HEK293T (cell line): ENCODE measurements at regions not wholly inside any gene's neighbourhood (a gene's known extent, or its start where the extent isn't known, plus 50 kb on each side); places are given as distances from the start of the nearest gene placed in this dataset.

Experiments
- CTCF ChIA-PET: fragments of 350-600 bp; formaldehyde crosslinking; extraction: SDS; loops from one replicate; lab custom pipeline; 2021; ENCODE audit warnings: antibody characterized with exemption, inconsistent platforms; lab: Yijun Ruan, JAX
- POLR2A ChIA-PET: fragments of 350-600 bp; formaldehyde crosslinking; extraction: SDS; loops from one replicate; lab custom pipeline; 2020; ENCODE audit warnings: antibody characterized with exemption, inconsistent platforms; lab: Yijun Ruan, JAX
- DNase-seq: peaks from one replicate; pipeline ENCODE4 v3.0.0; 2012; ENCODE audit warnings: mixed read lengths; ENCODE audit errors: extremely low spot score
- ARNT ChIP-seq: fragments of 450-650 bp; IDR thresholded peaks from 2 replicates; pipeline ENCODE4 v1.6.1; 2017; ENCODE audit warnings: mild to moderate bottlenecking
- BHLHE40 ChIP-seq: fragments of 450-650 bp; IDR thresholded peaks from 2 replicates; pipeline ENCODE4 v1.6.1; 2016; ENCODE audit warnings: mild to moderate bottlenecking, moderate library complexity, borderline replicate concordance
- CTBP1 ChIP-seq: fragments of 450-650 bp; IDR thresholded peaks from 2 replicates; pipeline ENCODE4 v1.6.1; 2016; ENCODE audit warnings: borderline replicate concordance
- ELF4 ChIP-seq: fragments of 450-650 bp; IDR thresholded peaks from 2 replicates; pipeline ENCODE4 v1.6.1; 2017; ENCODE audit warnings: antibody characterized with exemption
- FOXA1 ChIP-seq: fragments of 450-650 bp; IDR thresholded peaks from 2 replicates; pipeline ENCODE4 v1.6.1; 2016; ENCODE audit warnings: mild to moderate bottlenecking
- FOXK2 ChIP-seq: fragments of 450-650 bp; IDR thresholded peaks from 2 replicates; pipeline ENCODE4 v1.6.1; 2016; ENCODE audit warnings: mild to moderate bottlenecking
- FOXM1 ChIP-seq: fragments of 450-650 bp; IDR thresholded peaks from 2 replicates; pipeline ENCODE4 v1.6.1; 2017; ENCODE audit warnings: mild to moderate bottlenecking, borderline replicate concordance
- HDGF ChIP-seq: fragments of 450-650 bp; IDR thresholded peaks from 2 replicates; pipeline ENCODE4 v1.6.1; 2017; ENCODE audit warnings: antibody characterized with exemption, borderline replicate concordance
- L3MBTL2 ChIP-seq: fragments of 450-650 bp; conservative IDR thresholded peaks from 2 replicates; pipeline ENCODE4 v1.6.1; 2016; ENCODE audit warnings: mild to moderate bottlenecking
- LEF1 ChIP-seq: fragments of 450-650 bp; IDR thresholded peaks from 2 replicates; pipeline ENCODE4 v1.6.1; 2017; ENCODE audit warnings: mild to moderate bottlenecking, borderline replicate concordance
- NFRKB ChIP-seq: fragments of 450-650 bp; IDR thresholded peaks from 2 replicates; pipeline ENCODE4 v1.6.1; 2016; ENCODE audit warnings: mild to moderate bottlenecking, moderate library complexity
- SP1 ChIP-seq: fragments of 450-650 bp; IDR thresholded peaks from 2 replicates; pipeline ENCODE4 v1.6.1; 2017
- SUZ12 ChIP-seq: fragments of 450-650 bp; IDR thresholded peaks from 2 replicates; pipeline ENCODE4 v1.6.1; 2016; ENCODE audit warnings: mild to moderate bottlenecking
- TARDBP ChIP-seq: fragments of 450-650 bp; IDR thresholded peaks from 2 replicates; pipeline ENCODE4 v1.6.1; 2016
- ZNF384 ChIP-seq: fragments of 450-650 bp; IDR thresholded peaks from 2 replicates; pipeline ENCODE4 v1.6.1; 2016
- TF ChIP-seq, protein P1 (sequence below): fragments of 450-650 bp; IDR thresholded peaks from 2 replicates; pipeline ENCODE4 v1.6.1; 2016

DNA sequence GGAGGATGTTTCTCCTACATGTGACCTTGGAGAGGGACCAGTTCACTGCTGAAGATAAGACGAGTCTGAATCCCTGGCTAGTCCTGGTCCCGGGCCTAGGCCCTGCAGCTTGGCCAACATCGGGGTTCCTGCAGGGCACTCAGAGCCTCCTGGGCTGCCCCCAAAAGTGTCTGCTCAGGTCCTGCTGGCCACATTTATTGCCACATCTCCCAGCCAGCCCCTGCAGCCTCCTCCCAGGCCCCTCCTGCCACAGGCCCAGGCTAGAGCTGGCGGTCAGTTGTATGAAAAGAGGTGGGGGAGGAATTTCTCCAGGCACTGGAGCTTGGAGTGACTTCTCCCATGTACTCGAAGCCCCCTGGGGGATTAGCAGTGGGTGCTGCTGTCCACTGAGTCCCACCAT, 56.5 kb upstream of the PPARA start:
- ChIA-PET CTCF (no interaction called here), POLR2A (no interaction called here)
- TF ChIP-seq SP1 (no peak), ELF4 (no peak), FOXK2 (no peak), SUZ12 (no peak), FOXA1 (no peak), BHLHE40 (no peak), FOXM1 (no peak), ZNF384 (no peak), L3MBTL2 (no peak), CTBP1 (no peak), ARNT (no peak), NFRKB (no peak)
- TF ChIP-seq, protein P1, sequence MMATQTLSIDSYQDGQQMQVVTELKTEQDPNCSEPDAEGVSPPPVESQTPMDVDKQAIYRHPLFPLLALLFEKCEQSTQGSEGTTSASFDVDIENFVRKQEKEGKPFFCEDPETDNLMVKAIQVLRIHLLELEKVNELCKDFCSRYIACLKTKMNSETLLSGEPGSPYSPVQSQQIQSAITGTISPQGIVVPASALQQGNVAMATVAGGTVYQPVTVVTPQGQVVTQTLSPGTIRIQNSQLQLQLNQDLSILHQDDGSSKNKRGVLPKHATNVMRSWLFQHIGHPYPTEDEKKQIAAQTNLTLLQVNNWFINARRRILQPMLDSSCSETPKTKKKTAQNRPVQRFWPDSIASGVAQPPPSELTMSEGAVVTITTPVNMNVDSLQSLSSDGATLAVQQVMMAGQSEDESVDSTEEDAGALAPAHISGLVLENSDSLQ = no peak
- DNase-seq = no peak

DNA sequence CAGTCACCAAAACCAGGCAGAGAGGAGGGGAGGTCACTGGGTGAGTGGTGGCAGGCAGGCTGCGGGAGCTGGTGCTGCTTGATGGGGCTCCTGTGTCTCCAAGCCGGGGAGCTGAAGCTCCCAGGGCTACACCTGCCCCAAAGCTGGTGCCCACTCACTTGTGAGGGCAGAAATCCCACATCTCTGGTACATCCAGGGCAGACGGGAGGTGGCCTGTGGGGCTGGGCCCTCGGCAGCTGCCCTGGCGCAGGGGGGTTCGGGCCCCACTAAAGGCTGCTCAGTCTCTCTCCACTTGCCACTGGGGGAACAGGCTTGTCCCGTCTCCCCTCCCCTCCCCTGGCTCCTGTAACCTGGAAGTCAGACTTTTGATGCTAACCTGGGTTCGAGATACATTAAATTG, 55.6 kb upstream of the PPARA start:
- ChIA-PET CTCF (no interaction called here), POLR2A (no interaction called here)
- TF ChIP-seq SP1 = no peak
- no peak for TF ChIP-seq ELF4
- TF ChIP-seq, protein P1 = no peak
- TF ChIP-seq LEF1 = no peak
- TF ChIP-seq BHLHE40 = no peak
- DNase-seq = no peak

DNA sequence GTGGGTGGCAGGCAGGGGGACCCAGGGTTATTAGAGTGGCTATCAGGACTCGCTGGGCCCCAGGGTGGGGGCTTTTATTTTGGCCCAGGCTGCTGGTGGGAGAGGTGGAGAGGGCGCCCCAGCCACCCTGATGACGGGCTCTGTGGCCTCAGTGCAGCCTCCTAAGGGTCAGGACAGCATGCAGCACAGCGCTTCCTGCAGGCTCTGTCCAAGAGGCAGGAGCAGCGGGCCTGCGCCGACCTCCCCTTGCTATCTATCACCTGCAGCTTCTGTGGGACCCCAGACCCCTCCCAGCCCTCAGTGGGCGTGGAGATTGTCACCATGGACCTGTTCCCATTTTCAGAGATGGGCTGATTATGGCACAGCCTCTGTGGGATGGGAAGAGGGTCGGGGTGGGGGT, 54.3 kb upstream of the PPARA start:
- CTCF ChIA-PET = no interaction called here
- DNase-seq = no peak
- POLR2A ChIA-PET = no interaction called here

DNA sequence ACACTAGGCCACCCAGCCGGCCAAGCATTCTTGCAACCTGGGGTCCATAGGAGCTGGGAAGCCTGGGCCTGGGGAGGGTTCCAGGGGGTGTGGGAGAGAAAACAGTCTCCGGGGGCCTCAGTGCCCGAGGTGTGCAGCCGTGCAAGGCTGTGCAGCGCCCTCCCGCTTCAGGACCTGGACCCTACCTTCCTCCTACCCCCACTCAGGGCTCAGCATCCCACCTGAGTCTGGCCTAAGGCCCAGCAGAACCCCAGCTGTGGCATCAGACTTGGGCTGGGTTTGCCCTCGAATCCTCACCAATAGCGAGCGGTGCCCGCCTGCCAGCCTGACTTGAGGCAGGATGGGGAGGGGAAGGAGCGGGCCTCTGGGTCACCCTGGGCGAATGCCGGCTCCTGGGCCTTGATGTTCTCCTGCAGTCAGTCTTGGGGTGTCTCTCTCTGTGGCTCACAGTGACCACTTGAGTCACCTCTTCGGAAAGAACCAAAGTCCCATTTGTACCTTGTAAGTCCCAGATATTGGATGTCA, 53.6 kb upstream of the PPARA start:
- ChIA-PET CTCF (no interaction called here), POLR2A (no interaction called here)
- DNase-seq = no peak
- TF ChIP-seq BHLHE40 (no peak), FOXA1 (no peak), ELF4 (no peak), FOXM1 (no peak), ZNF384 (no peak), HDGF (no peak), SP1 (no peak), ARNT (no peak), NFRKB (no peak), LEF1 (no peak), SUZ12 (no peak), TARDBP (no peak), CTBP1 (no peak), FOXK2 (no peak), L3MBTL2 (no peak)
- TF ChIP-seq, protein P1 = no peak

More for the DNA sequence above, 54.3 kb upstream of the PPARA start:
- no peak for TF ChIP-seq CTBP1
- TF ChIP-seq, protein P1 = no peak
- TF ChIP-seq BHLHE40 = no peak
- no peak for TF ChIP-seq L3MBTL2
- no peak for TF ChIP-seq FOXA1
- no peak for TF ChIP-seq ELF4
- TF ChIP-seq FOXM1 = no peak
- no peak for TF ChIP-seq NFRKB
- TF ChIP-seq SP1 = no peak
- TF ChIP-seq LEF1 = no peak
- TF ChIP-seq HDGF = no peak
- no peak for TF ChIP-seq ZNF384

DNA sequence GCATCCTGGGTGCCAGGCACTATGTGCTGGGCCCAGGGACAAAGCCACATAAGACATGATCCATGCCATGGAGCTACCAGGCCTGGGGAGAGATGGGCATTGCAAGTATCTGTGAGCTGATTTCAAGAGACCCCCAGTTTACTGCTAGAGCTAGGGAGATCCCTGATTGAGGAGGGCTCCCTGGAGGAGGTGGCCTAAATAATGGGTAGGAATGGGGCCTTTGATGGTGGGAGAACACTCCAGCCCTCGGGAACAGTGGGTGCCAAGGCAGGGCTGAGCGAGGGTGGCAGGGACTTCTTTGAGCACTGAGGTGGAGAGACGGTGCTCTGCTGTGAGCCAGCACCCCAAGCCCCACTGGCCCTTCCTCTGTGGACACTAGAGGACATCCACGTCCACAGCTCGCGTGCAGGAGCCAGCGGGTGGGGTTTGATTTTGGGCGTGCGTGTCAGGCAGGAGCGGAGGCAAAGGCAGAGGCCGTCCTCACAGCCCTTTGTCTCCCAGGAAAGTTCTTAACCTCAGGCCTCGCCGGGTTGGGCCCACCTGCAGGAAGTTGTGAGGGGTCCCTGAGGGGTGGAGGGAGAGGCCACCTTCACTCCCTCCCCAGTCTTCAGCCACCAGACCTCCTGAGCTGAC, 52.9 kb upstream of the PPARA start:
- DNase-seq = no peak
- POLR2A ChIA-PET = interaction anchor here (1.4 kb wide), 1 partner anchor 84 kb away, joined by 6 read pairs; no protein-coding TSS in a partner anchor
- CTCF ChIA-PET = no interaction called here
- TF ChIP-seq ZNF384 (no peak), HDGF (no peak), SP1 (no peak), SUZ12 (no peak), FOXM1 (no peak)
